ENCODE measurements at regions not wholly inside any gene's neighbourhood (a gene's known extent, or its start where the extent isn't known, plus 50 kb on each side); places are given as distances from the start of the nearest gene placed in this dataset.

GRCh38 chr1:72399807-72400206 is 117.5 kb upstream of the NEGR1 start:
- H3K27ac ChIP-seq (ENCODE audit: low read depth, low read length), result no peak overlapping the region
- TF ChIP-seq, protein P1, sequence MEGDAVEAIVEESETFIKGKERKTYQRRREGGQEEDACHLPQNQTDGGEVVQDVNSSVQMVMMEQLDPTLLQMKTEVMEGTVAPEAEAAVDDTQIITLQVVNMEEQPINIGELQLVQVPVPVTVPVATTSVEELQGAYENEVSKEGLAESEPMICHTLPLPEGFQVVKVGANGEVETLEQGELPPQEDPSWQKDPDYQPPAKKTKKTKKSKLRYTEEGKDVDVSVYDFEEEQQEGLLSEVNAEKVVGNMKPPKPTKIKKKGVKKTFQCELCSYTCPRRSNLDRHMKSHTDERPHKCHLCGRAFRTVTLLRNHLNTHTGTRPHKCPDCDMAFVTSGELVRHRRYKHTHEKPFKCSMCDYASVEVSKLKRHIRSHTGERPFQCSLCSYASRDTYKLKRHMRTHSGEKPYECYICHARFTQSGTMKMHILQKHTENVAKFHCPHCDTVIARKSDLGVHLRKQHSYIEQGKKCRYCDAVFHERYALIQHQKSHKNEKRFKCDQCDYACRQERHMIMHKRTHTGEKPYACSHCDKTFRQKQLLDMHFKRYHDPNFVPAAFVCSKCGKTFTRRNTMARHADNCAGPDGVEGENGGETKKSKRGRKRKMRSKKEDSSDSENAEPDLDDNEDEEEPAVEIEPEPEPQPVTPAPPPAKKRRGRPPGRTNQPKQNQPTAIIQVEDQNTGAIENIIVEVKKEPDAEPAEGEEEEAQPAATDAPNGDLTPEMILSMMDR (conservative IDR thresholded peaks at IDR 0.05), result no peak
- no peak overlapping the region for H3K4me3 ChIP-seq (ENCODE audit: low read length)
- no peaks in the 10 kb centered on the region for H3K36me3 Mint-ChIP-seq (ENCODE audit: low read depth)
- no peak overlapping the region for H3K4me3 Mint-ChIP-seq
- DNase-seq, result no peak
- H3K9me3 Mint-ChIP-seq, result no peaks in the 10 kb centered on the region
- no peaks in the 10 kb centered on the region for H3K9me3 ChIP-seq (ENCODE audit: control insufficient read depth, low read length)
- H3K9ac ChIP-seq (ENCODE audit: extremely low read depth, low read length, poor library complexity, severe bottlenecking), result no peak overlapping the region
- 72 to 100% methylated on average over 1 to 2 of the region's 2 CpGs for WGBS, 2 experiments (ENCODE audit: insufficient coverage in 1 of 2, insufficient read length in 1 of 2)
- H3K4me1 ChIP-seq (ENCODE audit: control insufficient read depth, insufficient read depth, low read length), result no peaks in the 10 kb centered on the region
- no peaks in the 10 kb centered on the region for H3K36me3 ChIP-seq (ENCODE audit: control insufficient read depth, insufficient read depth, low read length)
- H3K27me3 Mint-ChIP-seq (ENCODE audit: insufficient read depth), result no peaks in the 10 kb centered on the region
- H3K4me1 Mint-ChIP-seq, result no peaks in the 10 kb centered on the region
- no peak overlapping the region for H3K27ac Mint-ChIP-seq
- no peaks in the 10 kb centered on the region for H3K27me3 ChIP-seq (ENCODE audit: control insufficient read depth, insufficient read depth, low read length, poor library complexity, severe bottlenecking)

- Histone ChIP-seq H3K9ac (ENCODE audit: extremely low read depth, low read length, poor library complexity, severe bottlenecking) (no peak overlapping the region), H3K27ac (ENCODE audit: low read depth, low read length) (no peak overlapping the region), H3K4me1 (ENCODE audit: control insufficient read depth, insufficient read depth, low read length) (no peaks in the 10 kb centered on the region), H3K27me3 (ENCODE audit: control insufficient read depth, insufficient read depth, low read length, poor library complexity, severe bottlenecking) (no peaks in the 10 kb centered on the region), H3K9me3 (ENCODE audit: control insufficient read depth, low read length) (no peaks in the 10 kb centered on the region), H3K4me3 (ENCODE audit: low read length) (no peak overlapping the region), H3K36me3 (ENCODE audit: control insufficient read depth, insufficient read depth, low read length) (no peaks in the 10 kb centered on the region)
- DNase-seq, result no peak
- Mint-ChIP-seq H3K9me3 (no peaks in the 10 kb centered on the region), H3K4me1 (no peaks in the 10 kb centered on the region), H3K36me3 (ENCODE audit: low read depth) (no peaks in the 10 kb centered on the region), H3K27me3 (ENCODE audit: insufficient read depth) (no peaks in the 10 kb centered on the region), H3K4me3 (no peak overlapping the region), H3K27ac (no peak overlapping the region)
- TF ChIP-seq, protein P1 (conservative IDR thresholded peaks at IDR 0.05), result no peak
These were observed 115.4 kb upstream of the NEGR1 start for GRCh38 chr1:72397786-72398185.

DNA sequence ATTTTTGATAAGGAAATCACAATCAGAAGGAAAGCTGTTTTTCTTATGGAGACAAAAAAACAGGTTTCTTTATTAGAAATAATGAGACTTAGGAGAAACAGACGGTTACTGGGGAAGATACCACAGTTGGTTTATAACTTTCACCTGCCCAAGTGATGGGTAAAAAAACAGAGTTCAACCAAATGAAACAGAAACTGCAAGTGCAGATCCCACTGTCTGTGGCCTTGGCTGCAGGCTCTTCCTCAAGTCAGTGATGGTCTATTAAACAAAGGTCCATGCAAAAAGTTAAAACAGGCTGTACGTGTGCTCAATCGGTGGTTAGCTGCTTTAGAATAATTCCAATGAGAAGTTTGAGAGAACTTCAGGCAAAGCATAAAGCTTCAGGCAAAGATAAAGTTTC is 112.1 kb upstream of the NEGR1 start:
- no peak overlapping the region for H3K4me3 Mint-ChIP-seq
- DNase-seq, result no peak
- no peaks in the 10 kb centered on the region for H3K4me1 Mint-ChIP-seq
- H3K27ac ChIP-seq (ENCODE audit: low read depth, low read length), result no peak overlapping the region
- peaks cover 3% of the 10 kb centered on the region for H3K9me3 Mint-ChIP-seq
- H3K4me3 ChIP-seq (ENCODE audit: low read length), result no peak overlapping the region
- TF ChIP-seq, protein P1 (conservative IDR thresholded peaks at IDR 0.05), result no peak
- H3K36me3 ChIP-seq (ENCODE audit: control insufficient read depth, insufficient read depth, low read length), result no peaks in the 10 kb centered on the region
- 94 to 100% methylated on average over 3 of the region's 3 CpGs for WGBS, 2 experiments (ENCODE audit: insufficient coverage in 1 of 2, insufficient read length in 1 of 2)
- H3K27me3 Mint-ChIP-seq (ENCODE audit: insufficient read depth), result no peaks in the 10 kb centered on the region
- no peak overlapping the region for H3K27ac Mint-ChIP-seq
- H3K36me3 Mint-ChIP-seq (ENCODE audit: low read depth), result no peaks in the 10 kb centered on the region
- no peaks in the 10 kb centered on the region for H3K27me3 ChIP-seq (ENCODE audit: control insufficient read depth, insufficient read depth, low read length, poor library complexity, severe bottlenecking)
- no peaks in the 10 kb centered on the region for H3K9me3 ChIP-seq (ENCODE audit: control insufficient read depth, low read length)
- H3K9ac ChIP-seq (ENCODE audit: extremely low read depth, low read length, poor library complexity, severe bottlenecking), result no peak overlapping the region
- H3K4me1 ChIP-seq (ENCODE audit: control insufficient read depth, insufficient read depth, low read length), result no peaks in the 10 kb centered on the region

Measured in endodermal cell (in vitro differentiated cells).